Activated CD4-positive, alpha-beta T cell treated with anti-CD3 and anti-CD28 coated beads for 36 hours (primary cell): ENCODE measurements at regions not wholly inside any gene's neighbourhood (a gene's known extent, or its start where the extent isn't known, plus 50 kb on each side); places are given as distances from the start of the nearest gene placed in this dataset.

Source experiments
- ATAC-seq: fragments of 200-7000 bp; cut with Tn5 transposase; one replicate; pipeline ENCODE4 v1.10.0; 2021; ENCODE audit warnings: mild to moderate bottlenecking, moderate library complexity
- CTCF ChIA-PET: fragments of 350-600 bp; sonication (Branson Sonifier 250); formaldehyde crosslinking; loops from one replicate; lab custom pipeline; 2021; ENCODE audit warnings: antibody characterized with exemption; lab: Charles Lee
- POLR2A ChIA-PET: fragments of 350-600 bp; sonication (Branson Sonifier 250); formaldehyde crosslinking; loops from one replicate; lab custom pipeline; 2021; ENCODE audit warnings: antibody characterized with exemption, inconsistent platforms; lab: Charles Lee
- DNase-seq: peaks from one replicate; pipeline ENCODE4 v3.0.0-alpha.2; 2020
- H3K27ac Mint-ChIP-seq: one replicate; pipeline ENCODE4 v1.8.0; 2021; ENCODE audit warnings: mixed read lengths
- H3K27me3 Mint-ChIP-seq: one replicate; pipeline ENCODE4 v1.8.0; 2021; ENCODE audit warnings: mixed read lengths
- H3K36me3 Mint-ChIP-seq: one replicate; pipeline ENCODE4 v1.8.0; 2021; ENCODE audit warnings: low read depth, mixed read lengths
- H3K4me1 Mint-ChIP-seq: one replicate; pipeline ENCODE4 v1.8.0; 2021; ENCODE audit warnings: mixed read lengths
- H3K4me3 Mint-ChIP-seq: one replicate; pipeline ENCODE4 v1.8.0; 2021; ENCODE audit warnings: mild to moderate bottlenecking, moderate library complexity, mixed read lengths
- H3K9me3 Mint-ChIP-seq: one replicate; pipeline ENCODE4 v1.8.0; 2021; ENCODE audit warnings: low read depth, mixed read lengths
- intact Hi-C, 2 experiments: fragments of 100-400 bp; cut with DNase I in 1 of 2; cut with micrococcal nuclease in 1 of 2; formaldehyde crosslinking; loops; one replicate each; pipeline versions ENCODE4 v1.14.2 to v1.15.1; 2022 to 2024; cut with DNase I, micrococcal nuclease

GRCh38 chr11:119897576-119897975 is 168.6 kb upstream of the NECTIN1 start:
- no peak for DNase-seq
- H3K4me1 Mint-ChIP-seq = no peaks in the 10 kb centered on the region
- ChIA-PET CTCF (no interaction called here), POLR2A (no interaction called here)
- peaks cover under 1% of the 10 kb centered on the region for H3K27me3 Mint-ChIP-seq
- no peak overlapping the region for H3K27ac Mint-ChIP-seq
- no peak for ATAC-seq
- no peaks in the 10 kb centered on the region for H3K9me3 Mint-ChIP-seq
- intact Hi-C loops = no loop called here
- no peaks in the 10 kb centered on the region for H3K36me3 Mint-ChIP-seq
- no peak overlapping the region for H3K4me3 Mint-ChIP-seq

- ATAC-seq (no peak), DNase-seq (no peak)
- Mint-ChIP-seq H3K4me1 (no peaks in the 10 kb centered on the region), H3K36me3 (no peaks in the 10 kb centered on the region), H3K27ac (no peak overlapping the region), H3K9me3 (no peaks in the 10 kb centered on the region), H3K27me3 (peaks cover under 1% of the 10 kb centered on the region), H3K4me3 (no peak overlapping the region)
- ChIA-PET POLR2A (no interaction called here), CTCF (no interaction called here)
- intact Hi-C loops = no loop called here
Observed at GRCh38 chr11:119897046-119897440, 168.0 kb upstream of the NECTIN1 start.

GRCh38 chr11:119896387-119897045 is 167.5 kb upstream of the NECTIN1 start:
- ATAC-seq (no peak), DNase-seq (no peak)
- ChIA-PET POLR2A (no interaction called here), CTCF (no interaction called here)
- peaks cover 2% of the 10 kb centered on the region for H3K27me3 Mint-ChIP-seq
- H3K27ac Mint-ChIP-seq = no peak overlapping the region
- no peak overlapping the region for H3K4me3 Mint-ChIP-seq
- no peaks in the 10 kb centered on the region for H3K36me3 Mint-ChIP-seq
- no peaks in the 10 kb centered on the region for H3K4me1 Mint-ChIP-seq
- intact Hi-C loops = no loop called here
- no peaks in the 10 kb centered on the region for H3K9me3 Mint-ChIP-seq

DNA sequence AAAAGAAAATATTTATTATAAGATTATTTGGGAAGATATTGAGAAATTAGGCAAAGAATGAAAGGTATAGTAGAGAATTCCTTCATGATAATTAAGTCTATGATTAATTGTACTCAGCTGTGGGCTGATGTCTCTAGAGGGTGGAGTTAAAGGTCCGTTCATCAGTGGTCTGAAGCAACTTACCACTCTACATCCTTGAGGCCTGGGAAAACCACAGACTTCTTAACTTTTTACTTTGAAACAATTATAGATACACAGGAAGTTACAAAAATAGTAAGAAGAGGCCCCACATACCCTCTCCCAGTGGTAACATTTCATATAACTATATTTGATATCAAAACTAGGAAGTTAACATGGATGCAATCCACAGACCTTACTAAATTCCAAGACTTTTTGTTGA is 167.0 kb upstream of the NECTIN1 start:
- Mint-ChIP-seq H3K4me1 (no peaks in the 10 kb centered on the region), H3K9me3 (no peaks in the 10 kb centered on the region), H3K27me3 (peaks cover 3% of the 10 kb centered on the region), H3K36me3 (no peaks in the 10 kb centered on the region), H3K27ac (no peak overlapping the region), H3K4me3 (no peak overlapping the region)
- ChIA-PET POLR2A (no interaction called here), CTCF (no interaction called here)
- intact Hi-C loops = no loop called here
- ATAC-seq = no peak
- DNase-seq = no peak

GRCh38 chr11:119894916-119895315 is 165.9 kb upstream of the NECTIN1 start:
- ChIA-PET POLR2A (no interaction called here), CTCF (no interaction called here)
- no peaks in the 10 kb centered on the region for H3K9me3 Mint-ChIP-seq

DNA sequence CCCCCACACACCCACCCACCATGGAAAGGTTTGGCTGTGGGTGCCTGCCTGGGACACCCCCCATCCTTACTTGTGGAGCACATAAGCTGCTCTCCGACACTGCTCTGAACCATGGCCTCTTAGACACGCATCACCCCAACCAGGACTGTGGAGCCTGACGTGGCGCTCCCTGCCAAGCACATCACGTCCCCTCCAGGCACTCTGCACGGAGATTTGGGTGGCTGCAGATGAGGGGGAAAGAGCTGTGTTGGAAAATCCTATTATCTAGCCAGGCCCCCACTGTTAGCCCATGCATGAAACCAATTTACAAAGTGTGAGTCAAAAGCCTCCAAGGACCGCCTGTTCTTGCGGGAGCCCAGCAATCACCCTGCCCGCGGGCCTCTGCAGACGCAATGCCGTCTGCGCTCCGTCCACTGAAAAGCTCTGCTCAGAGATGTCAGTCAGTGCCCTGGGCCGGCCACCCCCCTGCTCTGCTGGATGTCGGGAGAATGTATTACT is 163.4 kb upstream of the NECTIN1 start:
- POLR2A ChIA-PET = no interaction called here
- Mint-ChIP-seq H3K27me3 (peaks cover 8% of the 10 kb centered on the region), H3K36me3 (no peaks in the 10 kb centered on the region), H3K9me3 (no peaks in the 10 kb centered on the region), H3K27ac (no peak overlapping the region), H3K4me3 (no peak overlapping the region), H3K4me1 (no peaks in the 10 kb centered on the region)
- no peak for DNase-seq
- ATAC-seq = no peak
- intact Hi-C loops = no loop called here
- CTCF ChIA-PET = no interaction called here

More at GRCh38 chr11:119894916-119895315, 165.9 kb upstream of the NECTIN1 start:
- Mint-ChIP-seq H3K4me1 (no peaks in the 10 kb centered on the region), H3K4me3 (no peak overlapping the region), H3K36me3 (no peaks in the 10 kb centered on the region), H3K27me3 (peaks cover 5% of the 10 kb centered on the region), H3K27ac (no peak overlapping the region)
- intact Hi-C loops = no loop called here
- ATAC-seq = no peak
- DNase-seq = no peak

DNA sequence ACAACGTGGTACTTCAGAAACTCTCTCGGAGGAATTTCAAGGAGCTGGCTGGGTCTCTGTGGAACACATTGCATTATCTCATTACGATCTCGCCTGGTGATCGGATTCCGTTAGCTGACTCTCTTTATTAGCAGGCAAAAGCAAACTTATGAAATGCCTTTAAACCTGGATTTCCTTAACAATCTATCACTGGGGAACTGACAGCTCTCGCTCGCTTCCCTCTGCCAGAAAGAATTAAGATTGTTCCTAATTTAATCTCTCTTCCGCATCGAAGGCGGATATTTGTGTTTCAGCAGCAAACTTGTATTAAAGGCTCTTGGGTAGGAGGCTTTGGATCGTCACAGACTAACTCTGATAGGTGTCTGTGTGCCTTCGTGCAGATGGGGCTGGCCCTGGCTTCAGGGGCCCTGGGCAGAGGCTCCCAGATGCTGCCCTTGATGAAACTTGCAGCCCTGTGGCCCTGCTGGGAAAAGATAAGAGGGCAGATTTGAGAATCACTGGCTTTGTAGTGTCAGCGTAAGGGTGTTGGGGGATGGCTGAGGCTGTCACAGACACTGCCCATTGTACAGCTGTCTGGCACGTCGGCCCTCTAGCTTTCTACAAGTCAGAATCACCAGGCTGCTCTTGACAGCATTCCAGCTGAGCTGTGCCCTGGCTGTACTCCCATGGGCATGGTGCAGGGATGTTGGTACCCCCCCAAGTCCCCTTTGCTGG is 162.2 kb upstream of the NECTIN1 start:
- ChIA-PET POLR2A (no interaction called here), CTCF (no interaction called here)
- Mint-ChIP-seq H3K36me3 (no peaks in the 10 kb centered on the region), H3K4me3 (no peak overlapping the region), H3K9me3 (no peaks in the 10 kb centered on the region), H3K27ac (no peak overlapping the region), H3K4me1 (no peaks in the 10 kb centered on the region), H3K27me3 (peaks cover 8% of the 10 kb centered on the region)
- ATAC-seq = no peak
- DNase-seq = no peak
- intact Hi-C loops = no loop called here

DNA sequence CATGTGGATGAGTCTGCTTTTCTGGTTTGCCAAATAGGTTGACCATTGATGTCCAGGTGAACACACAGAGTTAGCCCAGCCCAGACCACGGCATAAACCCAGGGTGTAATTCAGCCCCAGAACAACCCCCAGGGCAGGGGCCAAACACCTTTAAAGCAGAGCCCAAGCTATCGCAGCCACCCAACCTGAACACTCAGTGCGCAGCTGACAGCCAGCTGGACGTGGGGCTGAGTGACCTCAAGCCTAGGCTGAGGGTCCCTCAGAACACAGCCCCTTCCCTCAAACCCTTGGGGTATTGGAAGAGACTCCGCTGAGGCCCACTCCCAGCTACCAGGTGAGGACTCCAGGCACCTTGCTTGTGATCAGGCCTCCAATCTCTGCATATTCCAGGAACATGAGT is 161.5 kb upstream of the NECTIN1 start:
- H3K27ac Mint-ChIP-seq = no peak overlapping the region
- no peaks in the 10 kb centered on the region for H3K36me3 Mint-ChIP-seq
- H3K27me3 Mint-ChIP-seq = peaks cover 8% of the 10 kb centered on the region
- intact Hi-C loops = no loop called here
- ATAC-seq (no peak), DNase-seq (no peak)
- H3K4me3 Mint-ChIP-seq = no peak overlapping the region
- no peaks in the 10 kb centered on the region for H3K4me1 Mint-ChIP-seq
- no peaks in the 10 kb centered on the region for H3K9me3 Mint-ChIP-seq
- ChIA-PET POLR2A (no interaction called here), CTCF (no interaction called here)

DNA sequence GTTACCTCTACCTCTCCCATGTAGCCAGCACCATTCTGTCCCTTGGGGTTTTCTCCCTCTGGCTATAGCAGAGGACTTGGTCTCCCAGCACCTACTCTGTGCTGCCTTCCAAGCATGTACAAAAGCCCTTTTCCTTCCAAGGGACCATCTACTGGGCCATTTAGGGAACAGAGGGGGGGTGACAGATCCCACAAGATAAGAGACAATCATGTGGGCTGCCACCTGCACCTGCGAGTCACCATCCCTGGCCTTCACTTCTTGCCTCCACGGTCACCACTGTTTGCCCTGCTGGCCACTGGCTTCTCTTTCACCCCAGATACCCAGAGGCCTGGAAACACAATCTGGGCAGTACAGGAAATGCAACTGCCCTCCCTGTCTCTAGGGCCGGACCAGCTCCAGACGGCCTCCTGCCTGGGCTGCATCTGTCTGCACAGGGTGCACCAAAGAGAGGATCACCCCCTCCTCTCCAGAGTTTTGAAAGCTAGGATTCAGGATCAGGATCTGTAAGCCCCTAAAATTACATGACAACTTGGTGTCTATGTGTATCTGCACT is 160.8 kb upstream of the NECTIN1 start:
- intact Hi-C loops = no loop called here
- no peak overlapping the region for H3K4me3 Mint-ChIP-seq
- peaks cover 11% of the 10 kb centered on the region for H3K27me3 Mint-ChIP-seq
- ATAC-seq (no peak), DNase-seq (no peak)
- no peaks in the 10 kb centered on the region for H3K9me3 Mint-ChIP-seq
- ChIA-PET CTCF (no interaction called here), POLR2A (no interaction called here)
- no peak overlapping the region for H3K27ac Mint-ChIP-seq
- H3K36me3 Mint-ChIP-seq = no peaks in the 10 kb centered on the region
- H3K4me1 Mint-ChIP-seq = no peaks in the 10 kb centered on the region

- POLR2A ChIA-PET = no interaction called here
- Mint-ChIP-seq H3K4me3 (no peak overlapping the region), H3K27ac (no peak overlapping the region), H3K27me3 (peaks cover 17% of the 10 kb centered on the region), H3K4me1 (no peaks in the 10 kb centered on the region), H3K9me3 (no peaks in the 10 kb centered on the region), H3K36me3 (no peaks in the 10 kb centered on the region)
- intact Hi-C loops = no loop called here
- CTCF ChIA-PET = no interaction called here
- ATAC-seq (no peak), DNase-seq (no peak)
Observed at GRCh38 chr11:119889111-119889510, 160.1 kb upstream of the NECTIN1 start.

GRCh38 chr11:119888119-119888518 is 159.1 kb upstream of the NECTIN1 start:
- ChIA-PET CTCF (no interaction called here), POLR2A (no interaction called here)
- no peak for ATAC-seq
- Mint-ChIP-seq H3K9me3 (no peaks in the 10 kb centered on the region), H3K4me1 (no peaks in the 10 kb centered on the region), H3K36me3 (no peaks in the 10 kb centered on the region), H3K27ac (no peak overlapping the region), H3K27me3 (peaks cover 17% of the 10 kb centered on the region), H3K4me3 (no peak overlapping the region)
- no peak for DNase-seq
- intact Hi-C loops = no loop called here

DNA sequence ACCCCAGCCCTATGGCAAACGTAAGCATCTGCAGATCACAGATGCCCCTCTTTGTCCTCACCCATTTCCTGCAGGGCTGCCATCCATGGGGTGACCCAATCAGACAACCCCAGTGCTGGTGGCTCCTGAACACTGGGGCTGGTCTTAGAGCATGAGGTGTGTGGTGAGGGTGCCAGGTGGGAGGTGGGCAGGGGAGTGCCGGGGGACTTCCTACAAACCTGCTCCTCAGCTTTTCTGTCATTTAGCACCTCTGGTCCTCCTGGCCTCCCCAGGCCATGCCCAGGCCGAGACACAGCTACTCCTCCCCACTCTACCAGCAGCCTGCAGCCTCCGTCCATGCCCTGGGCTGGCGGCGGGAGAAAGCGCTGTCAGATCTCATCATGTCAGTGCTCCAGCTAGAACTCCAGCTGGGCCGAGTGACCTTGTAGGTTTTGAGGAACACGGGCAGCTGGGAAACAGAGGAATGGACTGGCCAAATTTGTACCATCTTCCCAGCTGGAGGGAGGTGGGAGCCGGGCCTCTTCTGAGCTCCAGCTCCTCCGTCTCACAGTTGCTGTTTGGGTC is 157.7 kb upstream of the NECTIN1 start:
- no peak overlapping the region for H3K4me3 Mint-ChIP-seq
- intact Hi-C loops = no loop called here
- H3K4me1 Mint-ChIP-seq = no peaks in the 10 kb centered on the region
- no peak overlapping the region for H3K27ac Mint-ChIP-seq
- DNase-seq (no peak), ATAC-seq (no peak)
- ChIA-PET POLR2A (no interaction called here), CTCF (interaction anchor here (0.6 kb wide), 1 partner anchor 261 kb away, joined by 3 read pairs; no protein-coding TSS in a partner anchor)
- H3K27me3 Mint-ChIP-seq = peaks cover 15% of the 10 kb centered on the region
- no peaks in the 10 kb centered on the region for H3K36me3 Mint-ChIP-seq
- no peaks in the 10 kb centered on the region for H3K9me3 Mint-ChIP-seq
